ENCODE measurements at regions not wholly inside any gene's neighbourhood (a gene's known extent, or its start where the extent isn't known, plus 50 kb on each side); places are given as distances from the start of the nearest gene placed in this dataset.

- Histone ChIP-seq H3K27me3 (ENCODE audit: control insufficient read depth in 4 of 4, insufficient read depth in 4 of 4, low read length in 3 of 4) (no peaks in the 10 kb centered on the region), H3K4me1 (ENCODE audit: control insufficient read depth in 4 of 4, insufficient read depth in 4 of 4, low read length in 3 of 4) (no peaks in the 10 kb centered on the region), H3K36me3 (ENCODE audit: control insufficient read depth in 4 of 4, insufficient read depth in 3 of 4, low read depth in 1 of 4, low read length in 3 of 4) (no peaks in the 10 kb centered on the region), H3K9me3 (ENCODE audit: control insufficient read depth in 4 of 4, low read length in 3 of 4) (no peaks in the 10 kb centered on the region), H3K9ac (ENCODE audit: low read depth in 1 of 2, low read length in 2 of 2) (no peak overlapping the region), H3K27ac (ENCODE audit: low read depth in 1 of 2, low read length in 2 of 2) (no peak overlapping the region), H3K4me3 (ENCODE audit: low read depth in 1 of 3, low read length in 3 of 3) (no peak overlapping the region)
- TF ChIP-seq HNF4A (conservative IDR thresholded peaks at IDR 0.05) = no peak
- TF ChIP-seq CTCF (IDR thresholded peaks at IDR 0.05; ENCODE audit: low read depth, low read length, missing input control) = no peak
- no peak for TF ChIP-seq RAD21 (IDR thresholded peaks at IDR 0.05)
- TF ChIP-seq RXRA (IDR thresholded peaks at IDR 0.05) = no peak
- no peak for TF ChIP-seq HNF4G (IDR thresholded peaks at IDR 0.05)
- no peak for TF ChIP-seq FOXA2 (IDR thresholded peaks at IDR 0.05)
- TF ChIP-seq YY1 (IDR thresholded peaks at IDR 0.05) = no peak
- no peak for TF ChIP-seq SP1 (IDR thresholded peaks at IDR 0.05)
- TF ChIP-seq MAX (IDR thresholded peaks at IDR 0.05) = no peak
- no peak for TF ChIP-seq NR2F2 (IDR thresholded peaks at IDR 0.05)
- TF ChIP-seq TAF1 (conservative IDR thresholded peaks at IDR 0.05) = no peak
- no peak for TF ChIP-seq FOXA1 (IDR thresholded peaks at IDR 0.05)
- TF ChIP-seq ATF3 (IDR thresholded peaks at IDR 0.05) = no peak
- TF ChIP-seq JUND (IDR thresholded peaks at IDR 0.05) = no peak
- DNase-seq (ENCODE audit: low spot score) = no peak
- WGBS = 92% methylated on average over 5 of the region's 5 CpGs
These were observed 141.3 kb upstream of the SLC1A4 start for GRCh38 chr2:64847930-64848329.

- H3K27me3 ChIP-seq (ENCODE audit: control insufficient read depth in 4 of 4, insufficient read depth in 4 of 4, low read length in 3 of 4) = no peaks in the 10 kb centered on the region
- no peak overlapping the region for H3K4me3 ChIP-seq (ENCODE audit: low read depth in 1 of 3, low read length in 3 of 3)
- no peak for DNase-seq (ENCODE audit: low spot score)
- no peak overlapping the region for H3K9ac ChIP-seq (ENCODE audit: low read depth in 1 of 2, low read length in 2 of 2)
- TF ChIP-seq EGR1 (IDR thresholded peaks at IDR 0.05; ENCODE audit: low read depth in 2 of 2) (no peak), YY1 (IDR thresholded peaks at IDR 0.05) (no peak), ATF3 (IDR thresholded peaks at IDR 0.05) (no peak), RAD21 (IDR thresholded peaks at IDR 0.05) (no peak), RXRA (IDR thresholded peaks at IDR 0.05) (no peak), HNF4A (conservative IDR thresholded peaks at IDR 0.05) (no peak), NR2F2 (IDR thresholded peaks at IDR 0.05) (no peak), REST (IDR thresholded peaks at IDR 0.05) (no peak), TAF1 (conservative IDR thresholded peaks at IDR 0.05) (no peak), CTCF (IDR thresholded peaks at IDR 0.05; ENCODE audit: low read depth, low read length, missing input control) (no peak), GABPA (IDR thresholded peaks at IDR 0.05 in 1 of 2, conservative IDR thresholded peaks at IDR 0.05 in 1 of 2) (no peak), JUND (IDR thresholded peaks at IDR 0.05) (no peak), HNF4G (IDR thresholded peaks at IDR 0.05) (no peak), FOXA1 (IDR thresholded peaks at IDR 0.05) (no peak), FOXA2 (IDR thresholded peaks at IDR 0.05) (no peak), MAX (IDR thresholded peaks at IDR 0.05) (no peak), ZBTB33 (IDR thresholded peaks at IDR 0.05) (no peak), SP1 (IDR thresholded peaks at IDR 0.05) (no peak)
- WGBS = 91% methylated on average over 5 of the region's 5 CpGs
- H3K27ac ChIP-seq (ENCODE audit: low read depth in 1 of 2, low read length in 2 of 2) = no peak overlapping the region
- no peaks in the 10 kb centered on the region for H3K9me3 ChIP-seq (ENCODE audit: control insufficient read depth in 4 of 4, low read length in 3 of 4)
- no peaks in the 10 kb centered on the region for H3K36me3 ChIP-seq (ENCODE audit: control insufficient read depth in 4 of 4, insufficient read depth in 3 of 4, low read depth in 1 of 4, low read length in 3 of 4)
- no peaks in the 10 kb centered on the region for H3K4me1 ChIP-seq (ENCODE audit: control insufficient read depth in 4 of 4, insufficient read depth in 4 of 4, low read length in 3 of 4)
These were observed 140.8 kb upstream of the SLC1A4 start for GRCh38 chr2:64848363-64848762.

Measured in liver (tissue), 8 donors.